HG03571 (cell line): ENCODE measurements at regions not wholly inside any gene's neighbourhood (a gene's known extent, or its start where the extent isn't known, plus 50 kb on each side); places are given as distances from the start of the nearest gene placed in this dataset.
"Not testable (repeated sequence)": the region's sequence is repeated elsewhere in the genome, so short reads cannot be mapped to it uniquely, and the experiment has no call there.

Experiments
- ATAC-seq: cut with Tn5 transposase; IDR thresholded peaks from one replicate; pipeline ENCODE4 v1.9.1; 2021; ENCODE audit not compliant: unreplicated experiment

DNA sequence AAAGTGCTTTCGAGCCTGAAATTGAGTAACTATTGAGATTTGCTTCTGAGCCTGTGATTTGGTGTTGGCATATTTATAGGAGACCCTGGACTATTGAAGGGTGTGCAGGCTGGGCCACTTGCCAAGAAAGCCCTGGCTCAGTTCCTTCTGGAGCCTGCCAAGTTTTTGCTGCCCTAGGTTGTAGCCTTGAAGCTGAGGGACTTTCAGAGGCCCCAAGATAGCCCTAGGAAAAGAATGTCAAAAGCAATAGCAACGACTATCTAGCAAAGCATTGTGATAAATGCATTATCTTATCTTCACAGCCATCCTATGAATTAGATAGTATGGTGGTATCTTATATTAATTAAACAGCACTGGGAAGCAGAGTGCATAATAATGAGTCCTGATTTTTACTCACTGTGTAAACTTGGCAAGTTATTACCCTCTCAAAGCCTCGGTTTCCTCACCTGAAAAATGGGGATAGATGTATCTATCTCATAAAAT is 473.7 kb upstream of the PODXL start:
- no peak for ATAC-seq

GRCh38 chr7:132029369-132030085 is 473.1 kb upstream of the PODXL start:
- no peak for ATAC-seq

DNA sequence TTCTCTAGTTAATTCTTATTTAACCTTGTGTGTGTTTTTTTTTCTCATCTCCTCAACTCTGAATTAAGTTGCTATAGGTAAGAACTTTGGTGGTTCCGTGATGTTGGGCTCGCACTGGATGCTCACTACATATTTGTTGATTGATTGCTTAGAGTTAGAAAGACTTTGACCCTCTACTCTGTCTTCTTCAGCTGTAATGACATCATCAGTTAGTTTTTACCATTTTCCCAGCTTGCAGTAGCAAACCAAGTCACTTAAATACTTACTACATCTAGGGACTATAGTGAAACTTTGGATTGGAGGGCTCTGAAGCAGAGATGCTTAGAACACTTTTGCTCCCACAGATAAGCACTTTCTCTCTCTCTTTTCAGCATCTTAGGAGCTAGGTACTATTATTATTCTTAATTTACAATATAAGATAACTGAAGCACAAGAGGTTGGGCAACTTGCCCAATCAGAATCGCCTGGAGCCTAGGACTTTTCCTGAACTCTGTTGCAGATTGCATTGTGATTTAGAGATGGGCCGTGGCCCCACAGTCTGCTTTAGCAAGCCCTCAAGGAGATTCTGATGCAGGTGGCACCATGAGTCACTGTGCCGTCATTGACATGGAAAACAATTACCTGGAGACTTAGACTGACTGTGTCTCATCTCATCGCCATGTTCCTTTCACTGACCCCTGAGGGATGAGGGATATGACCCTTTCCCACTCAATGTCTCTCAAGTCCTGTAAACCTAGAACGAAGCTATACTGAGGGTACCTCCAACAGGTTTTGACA is 471.9 kb upstream of the PODXL start:
- ATAC-seq: no peak

DNA sequence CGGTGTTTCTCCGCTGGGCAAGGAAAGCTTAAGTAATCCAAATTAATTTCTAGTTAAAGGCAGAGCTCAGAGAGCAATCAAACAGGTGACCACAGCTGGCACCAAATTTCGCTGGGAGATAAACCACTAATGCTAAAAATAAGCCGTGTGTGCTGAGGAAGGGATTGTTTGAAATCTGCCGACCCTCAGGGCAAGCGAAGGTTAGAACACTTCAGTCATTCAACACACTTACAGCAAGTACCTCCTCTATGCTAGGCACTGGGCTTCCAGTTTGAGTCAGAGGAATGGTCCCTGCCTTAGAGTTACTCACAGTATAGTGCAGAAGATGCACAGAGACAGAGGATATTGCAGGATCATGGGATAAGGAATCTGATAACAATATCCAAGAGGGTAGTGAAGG is 467.9 kb upstream of the PODXL start:
- no peak for ATAC-seq

DNA sequence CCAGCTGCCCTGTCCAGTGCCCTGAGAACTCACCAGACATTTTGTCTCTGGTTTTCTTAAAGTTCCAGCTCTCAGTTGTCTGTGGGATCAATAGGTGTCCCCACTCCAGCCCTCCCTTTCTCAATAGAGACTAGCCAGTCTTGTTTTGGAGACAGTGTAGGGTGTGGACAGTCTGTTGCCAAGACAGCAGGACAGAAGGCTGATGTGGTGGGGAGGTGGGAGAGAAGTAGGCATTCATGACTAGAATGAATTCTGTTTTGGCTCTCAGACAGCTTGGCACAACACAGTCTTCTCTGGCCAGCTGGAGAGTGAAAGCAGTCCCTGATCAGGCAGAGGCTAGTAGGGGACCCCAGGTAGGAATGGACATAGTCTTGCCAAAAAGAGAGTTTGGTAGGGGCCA is 467.0 kb upstream of the PODXL start:
- no peak for ATAC-seq

DNA sequence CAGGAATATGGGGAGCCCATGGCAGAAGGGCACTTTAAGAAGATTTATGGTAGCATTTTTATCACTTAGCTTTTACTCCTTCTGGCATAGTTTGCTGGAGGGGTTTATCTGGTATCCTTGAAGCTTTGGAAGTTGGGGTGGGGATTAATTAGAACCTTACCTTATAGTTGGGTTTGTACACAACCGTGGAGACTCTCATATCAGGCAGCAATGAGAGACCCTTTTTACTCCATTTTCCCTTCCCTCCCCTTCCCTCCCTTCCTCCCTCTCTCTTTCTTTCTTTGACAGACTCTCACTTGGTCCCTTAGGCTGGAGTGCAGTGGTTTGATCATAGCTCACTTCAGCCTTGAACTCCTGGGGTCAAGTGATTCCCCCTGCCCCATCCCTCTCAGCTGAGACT is 465.8 kb upstream of the PODXL start:
- ATAC-seq: no peak

DNA sequence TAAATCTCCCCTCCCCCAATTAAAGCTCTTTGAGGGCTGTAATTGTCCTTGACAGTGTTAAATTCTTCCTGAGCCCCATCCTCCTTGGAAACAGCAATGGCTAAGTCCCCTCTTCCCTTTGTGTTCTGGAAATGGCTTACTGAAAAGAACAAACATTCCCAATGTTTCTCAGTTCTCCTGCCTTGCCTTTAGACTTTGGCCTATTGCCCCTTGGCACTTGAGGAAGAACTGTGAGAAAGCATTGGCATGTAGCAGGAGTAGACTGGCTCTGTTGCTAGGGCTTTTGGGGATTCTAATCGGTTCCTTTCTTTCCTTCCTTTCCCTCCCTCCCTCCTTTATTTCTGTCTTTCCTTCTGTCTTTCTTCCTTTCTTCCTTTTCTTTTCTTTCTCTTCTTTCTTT is 463.3 kb upstream of the PODXL start:
- ATAC-seq: no peak

DNA sequence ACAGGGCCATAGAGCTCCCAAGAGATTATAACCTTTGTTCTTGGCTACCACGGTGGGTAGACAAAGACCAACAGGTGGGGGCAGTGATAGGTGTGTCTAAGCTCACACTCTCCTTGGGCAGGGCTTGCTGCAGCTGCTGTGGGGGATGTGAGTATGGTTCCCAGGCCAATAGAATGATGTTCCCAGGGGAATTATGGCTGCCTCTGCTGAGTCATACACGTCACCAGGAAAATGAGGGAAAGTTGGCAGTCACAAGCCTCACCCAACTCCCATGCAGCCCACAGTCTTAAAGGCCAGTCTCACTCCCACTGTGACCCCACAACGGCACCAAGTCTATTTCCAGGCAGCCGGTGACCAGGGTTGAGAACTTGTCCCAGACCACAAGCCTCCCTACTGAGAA is 453.4 kb upstream of the PODXL start:
- no peak for ATAC-seq

DNA sequence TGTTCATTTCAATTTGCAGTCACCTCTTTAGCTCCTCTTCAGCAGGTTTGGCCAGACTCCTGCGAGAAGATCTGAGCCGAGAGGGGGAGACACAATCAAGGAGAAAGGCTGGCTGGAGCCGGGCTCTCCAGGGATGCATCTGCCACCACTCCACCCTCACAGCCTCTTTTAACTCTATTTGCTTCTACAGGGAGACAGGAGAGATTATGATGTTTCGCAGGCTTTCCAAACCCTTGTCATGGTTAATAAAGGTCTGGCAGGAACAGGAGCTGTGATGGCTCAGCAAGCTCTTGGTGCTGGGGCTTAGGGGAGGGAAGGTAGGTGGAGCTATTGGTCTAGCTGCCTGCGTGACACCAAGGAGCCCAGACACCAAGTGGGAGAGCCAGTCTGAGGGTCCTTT is 448.1 kb upstream of the PODXL start:
- ATAC-seq: no peak

DNA sequence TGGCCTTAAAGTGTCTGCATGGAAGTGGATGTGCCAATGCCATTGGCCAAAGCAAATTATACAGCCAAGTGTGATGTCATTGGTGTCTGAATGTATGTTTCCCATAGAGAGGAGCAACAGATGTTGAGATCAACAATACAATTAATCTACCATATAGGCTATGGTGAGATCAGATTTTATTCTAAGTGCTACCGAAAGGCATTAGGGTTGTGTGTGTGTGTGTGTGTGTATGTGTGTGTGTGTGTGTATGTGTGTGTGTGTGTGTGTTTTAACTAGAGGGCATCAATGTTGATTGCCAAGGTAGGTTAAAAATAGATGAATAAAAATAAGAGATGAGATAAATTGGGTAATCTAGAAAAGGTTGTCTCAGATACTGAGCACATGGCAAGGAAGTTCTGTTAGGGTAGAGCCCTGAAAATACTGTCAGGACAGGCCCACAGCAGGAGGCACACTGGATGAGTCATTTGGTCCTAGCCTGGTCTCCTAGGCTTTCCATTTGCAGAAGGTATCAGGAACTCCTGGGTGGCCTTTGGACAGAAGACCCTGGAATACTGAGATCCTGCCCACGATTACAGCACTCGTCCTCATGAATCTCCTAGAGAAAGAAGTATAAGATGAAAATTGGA is 446.0 kb upstream of the PODXL start:
- ATAC-seq: no peak

DNA sequence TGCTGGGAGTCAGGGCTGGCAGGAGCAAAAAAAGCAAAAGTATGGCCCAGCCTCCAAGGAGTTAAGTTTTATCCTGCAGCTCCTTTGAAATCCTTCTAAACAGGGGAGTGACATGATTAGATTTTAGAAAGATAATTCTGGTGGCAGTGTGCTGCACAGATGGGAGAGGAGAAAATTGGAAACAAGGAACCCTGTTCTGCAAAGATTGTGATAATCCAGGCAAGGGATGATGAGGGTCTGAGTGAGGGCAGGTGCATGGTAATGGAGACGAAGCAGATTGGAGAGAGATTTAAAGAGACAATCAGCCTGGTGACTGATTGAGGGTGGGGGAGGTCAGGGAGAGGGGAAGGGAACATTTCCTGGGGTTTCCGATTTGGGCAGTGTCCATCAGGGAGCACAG is 444.7 kb upstream of the PODXL start:
- ATAC-seq: no peak

GRCh38 chr7:131999193-131999592 is 442.8 kb upstream of the PODXL start:
- ATAC-seq: no peak

GRCh38 chr7:131995324-131995723 is 438.9 kb upstream of the PODXL start:
- no peak for ATAC-seq

- not testable (repeated sequence) for ATAC-seq
These were observed 424.6 kb upstream of the PODXL start for GRCh38 chr7:131981069-131981468.

- not testable (repeated sequence) for ATAC-seq
These were observed 421.7 kb upstream of the PODXL start for GRCh38 chr7:131978118-131978517.

- no peak for ATAC-seq
These were observed 420.0 kb upstream of the PODXL start for GRCh38 chr7:131976411-131976810.

DNA sequence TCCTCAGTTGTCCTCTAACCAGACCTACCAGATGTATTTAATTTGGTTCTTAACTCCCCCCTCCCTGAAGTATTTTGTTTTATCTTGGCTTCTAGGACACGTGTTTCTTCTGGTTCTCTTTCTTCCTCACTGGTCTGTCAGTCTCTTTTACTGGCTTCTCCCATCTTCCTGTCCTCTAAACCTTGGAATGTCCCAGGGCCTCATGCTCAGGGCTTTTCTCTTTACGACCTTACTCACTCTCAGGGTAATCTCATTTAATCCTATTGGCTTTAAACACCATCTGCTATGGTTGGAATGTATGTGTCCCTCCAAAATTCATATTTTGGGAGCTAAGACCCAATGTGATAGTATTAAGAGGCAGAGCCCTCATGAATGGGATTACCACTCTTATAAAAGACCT is 418.2 kb upstream of the PODXL start:
- no peak for ATAC-seq

- ATAC-seq: no peak
These were observed 415.8 kb upstream of the PODXL start for GRCh38 chr7:131972251-131972650.

- ATAC-seq: no peak
These were observed 414.2 kb upstream of the PODXL start for GRCh38 chr7:131970602-131971001.

DNA sequence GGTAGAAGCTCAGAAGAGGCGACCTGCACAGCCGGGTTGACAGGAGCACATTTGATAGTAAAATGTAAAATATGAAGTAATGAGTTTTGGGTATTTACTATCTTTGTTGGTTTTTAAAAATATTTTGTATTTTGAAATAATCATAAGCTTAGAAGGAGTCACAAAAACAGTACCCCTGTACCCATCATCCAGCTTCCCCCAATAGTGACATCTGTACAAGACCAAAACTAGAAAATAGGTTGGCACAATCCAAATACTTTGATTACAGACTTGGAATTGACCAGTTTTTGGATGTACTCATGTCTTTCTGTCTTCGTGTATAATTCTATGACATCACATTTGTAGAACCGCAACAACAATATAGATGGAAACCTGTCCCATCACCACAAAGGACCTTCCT is 413.1 kb upstream of the PODXL start:
- ATAC-seq: no peak

- ATAC-seq: no peak
These were observed 410.8 kb upstream of the PODXL start for GRCh38 chr7:131967216-131967730.

DNA sequence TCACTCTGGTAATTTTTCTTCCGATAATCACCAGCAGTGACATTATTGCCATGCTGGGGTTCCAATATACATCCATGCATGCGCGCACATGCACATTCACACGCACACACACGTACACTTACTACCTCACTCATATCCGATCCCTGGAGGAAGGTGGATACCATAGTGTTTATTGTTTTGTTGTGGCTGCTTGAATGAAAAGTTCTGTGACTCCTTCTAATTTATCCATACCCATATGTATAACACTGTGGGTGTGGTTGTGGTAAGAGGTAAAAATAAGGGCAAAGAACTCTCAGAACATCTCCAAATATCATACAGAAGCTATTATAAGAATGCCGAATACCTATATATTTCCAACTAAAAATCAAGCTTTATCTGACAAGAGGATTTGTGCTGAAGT is 407.8 kb upstream of the PODXL start:
- no peak for ATAC-seq
